OCI-LY3 (cell line): ENCODE measurements at regions not wholly inside any gene's neighbourhood (a gene's known extent, or its start where the extent isn't known, plus 50 kb on each side); places are given as distances from the start of the nearest gene placed in this dataset.

Experiments
- EZH2phosphoT487 ChIP-seq: fragments of 200-600 bp; shearing (Covaris generic); IDR thresholded peaks from 2 replicates; pipeline ENCODE4 v1.6.1; 2018; ENCODE audit warnings: antibody characterized with exemption, mixed run types, low read depth
- TF ChIP-seq, protein P1 (sequence below): fragments of 200-600, 300-600 bp; sonication (generic); IDR thresholded peaks from 2 replicates; pipeline ENCODE4 v1.5.1; 2014; ENCODE audit warnings: antibody characterized with exemption, low read length, low read depth

GRCh38 chr3:83434880-83435587 lies 1523.8 kb upstream of the CADM2 start:
- TF ChIP-seq, protein P1, sequence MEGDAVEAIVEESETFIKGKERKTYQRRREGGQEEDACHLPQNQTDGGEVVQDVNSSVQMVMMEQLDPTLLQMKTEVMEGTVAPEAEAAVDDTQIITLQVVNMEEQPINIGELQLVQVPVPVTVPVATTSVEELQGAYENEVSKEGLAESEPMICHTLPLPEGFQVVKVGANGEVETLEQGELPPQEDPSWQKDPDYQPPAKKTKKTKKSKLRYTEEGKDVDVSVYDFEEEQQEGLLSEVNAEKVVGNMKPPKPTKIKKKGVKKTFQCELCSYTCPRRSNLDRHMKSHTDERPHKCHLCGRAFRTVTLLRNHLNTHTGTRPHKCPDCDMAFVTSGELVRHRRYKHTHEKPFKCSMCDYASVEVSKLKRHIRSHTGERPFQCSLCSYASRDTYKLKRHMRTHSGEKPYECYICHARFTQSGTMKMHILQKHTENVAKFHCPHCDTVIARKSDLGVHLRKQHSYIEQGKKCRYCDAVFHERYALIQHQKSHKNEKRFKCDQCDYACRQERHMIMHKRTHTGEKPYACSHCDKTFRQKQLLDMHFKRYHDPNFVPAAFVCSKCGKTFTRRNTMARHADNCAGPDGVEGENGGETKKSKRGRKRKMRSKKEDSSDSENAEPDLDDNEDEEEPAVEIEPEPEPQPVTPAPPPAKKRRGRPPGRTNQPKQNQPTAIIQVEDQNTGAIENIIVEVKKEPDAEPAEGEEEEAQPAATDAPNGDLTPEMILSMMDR, result no peak
- no peak for TF ChIP-seq EZH2phosphoT487
